ENCODE measurements at regions not wholly inside any gene's neighbourhood (a gene's known extent, or its start where the extent isn't known, plus 50 kb on each side); places are given as distances from the start of the nearest gene placed in this dataset.

- DNase-seq, result no peak
Measured at GRCh38 chr10:113259576-113260226, 293.2 kb upstream of the HABP2 start.

GRCh38 chr10:113261161-113261560, 291.7 kb upstream of the HABP2 start:
- peak; percentile 9 for DNase-seq

DNA sequence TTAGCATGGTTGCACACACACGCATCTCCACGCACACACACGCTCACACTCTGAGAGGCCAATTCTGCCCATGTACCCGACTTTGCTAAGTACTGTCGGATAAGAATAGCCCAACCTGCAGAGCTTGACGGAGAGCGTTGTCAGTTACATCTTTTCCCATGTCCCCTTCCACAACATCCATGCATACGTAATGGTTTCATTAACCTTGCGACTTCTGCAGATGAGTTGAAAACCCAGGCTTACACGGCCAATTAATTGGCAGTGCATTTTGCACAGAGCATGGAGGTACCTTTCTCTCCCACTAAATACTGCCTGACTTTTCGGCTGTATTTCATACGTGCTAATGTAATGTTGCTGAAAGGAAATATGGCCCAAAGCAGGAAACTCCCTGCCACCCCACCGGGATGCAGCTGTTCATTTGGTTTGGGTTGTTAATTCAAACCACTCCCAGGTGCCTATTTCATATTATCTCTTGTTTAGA, 291.2 kb upstream of the HABP2 start:
- DNase-seq, result no peak

DNA sequence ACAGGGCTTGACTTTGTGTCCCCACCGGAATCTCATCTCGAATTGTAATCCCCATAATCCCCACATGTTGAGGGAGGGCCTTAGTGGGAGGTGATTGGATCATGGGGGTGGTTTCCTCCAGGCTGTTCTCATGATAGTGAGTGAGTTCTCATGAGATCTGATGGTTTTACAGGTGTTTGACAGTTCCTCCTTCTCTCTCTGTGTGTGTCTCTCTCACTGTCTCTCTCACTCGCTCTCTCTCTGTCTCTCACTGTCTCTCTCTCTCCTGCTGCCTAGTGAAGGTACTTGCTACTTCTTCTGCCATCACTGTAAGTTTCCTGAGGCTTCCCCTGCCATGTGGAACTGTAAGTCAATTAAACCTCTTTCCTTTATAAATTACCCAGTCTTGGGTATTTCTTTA, 289.8 kb upstream of the HABP2 start:
- no peak for DNase-seq

- DNase-seq, result no peak
Measured at GRCh38 chr10:113264333-113265131, 288.3 kb upstream of the HABP2 start.

DNA sequence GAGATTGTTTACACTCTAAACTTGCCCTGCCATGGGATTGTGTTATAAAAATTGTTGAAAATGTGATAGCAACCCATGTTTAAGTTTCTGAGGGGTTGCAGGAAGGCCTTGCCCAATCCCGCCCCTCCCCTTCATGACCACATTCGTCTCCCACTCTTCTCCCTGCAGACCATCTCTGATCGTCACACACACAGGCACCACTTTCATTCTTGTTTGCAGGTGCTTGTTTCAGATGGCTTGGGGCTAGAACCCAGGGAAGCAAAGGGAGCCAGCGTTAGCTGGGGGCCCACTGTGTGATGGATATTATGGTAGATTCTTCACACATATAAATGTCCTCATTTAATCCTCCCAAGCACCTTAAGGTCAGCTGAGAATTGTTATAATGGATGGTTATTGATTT, 286.7 kb upstream of the HABP2 start:
- DNase-seq, result no peak

- DNase-seq, result no peak
Measured at GRCh38 chr10:113267619-113268562, 285.0 kb upstream of the HABP2 start.

DNA sequence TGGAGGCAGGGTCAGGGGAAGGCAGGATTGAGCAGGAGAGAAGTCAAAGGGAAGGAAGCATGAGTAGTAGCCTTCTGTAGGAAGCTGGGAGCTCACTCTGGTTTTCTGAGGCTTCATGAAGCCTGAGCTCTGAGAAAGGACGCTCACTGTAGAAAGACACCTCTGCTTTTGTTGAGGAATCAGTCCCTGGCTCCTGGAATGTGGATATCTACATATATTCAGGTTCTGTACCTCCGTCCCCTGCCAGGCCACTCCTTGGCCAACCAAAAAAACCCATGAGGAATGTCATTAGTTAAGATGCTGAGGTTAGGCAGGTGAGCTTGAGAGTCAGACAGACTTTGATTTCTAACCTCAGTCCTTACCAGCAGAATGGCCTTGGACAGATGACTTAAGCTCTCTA, 283.5 kb upstream of the HABP2 start:
- no peak for DNase-seq

- no peak for DNase-seq
Measured at GRCh38 chr10:113272511-113272910, 280.3 kb upstream of the HABP2 start.

DNA sequence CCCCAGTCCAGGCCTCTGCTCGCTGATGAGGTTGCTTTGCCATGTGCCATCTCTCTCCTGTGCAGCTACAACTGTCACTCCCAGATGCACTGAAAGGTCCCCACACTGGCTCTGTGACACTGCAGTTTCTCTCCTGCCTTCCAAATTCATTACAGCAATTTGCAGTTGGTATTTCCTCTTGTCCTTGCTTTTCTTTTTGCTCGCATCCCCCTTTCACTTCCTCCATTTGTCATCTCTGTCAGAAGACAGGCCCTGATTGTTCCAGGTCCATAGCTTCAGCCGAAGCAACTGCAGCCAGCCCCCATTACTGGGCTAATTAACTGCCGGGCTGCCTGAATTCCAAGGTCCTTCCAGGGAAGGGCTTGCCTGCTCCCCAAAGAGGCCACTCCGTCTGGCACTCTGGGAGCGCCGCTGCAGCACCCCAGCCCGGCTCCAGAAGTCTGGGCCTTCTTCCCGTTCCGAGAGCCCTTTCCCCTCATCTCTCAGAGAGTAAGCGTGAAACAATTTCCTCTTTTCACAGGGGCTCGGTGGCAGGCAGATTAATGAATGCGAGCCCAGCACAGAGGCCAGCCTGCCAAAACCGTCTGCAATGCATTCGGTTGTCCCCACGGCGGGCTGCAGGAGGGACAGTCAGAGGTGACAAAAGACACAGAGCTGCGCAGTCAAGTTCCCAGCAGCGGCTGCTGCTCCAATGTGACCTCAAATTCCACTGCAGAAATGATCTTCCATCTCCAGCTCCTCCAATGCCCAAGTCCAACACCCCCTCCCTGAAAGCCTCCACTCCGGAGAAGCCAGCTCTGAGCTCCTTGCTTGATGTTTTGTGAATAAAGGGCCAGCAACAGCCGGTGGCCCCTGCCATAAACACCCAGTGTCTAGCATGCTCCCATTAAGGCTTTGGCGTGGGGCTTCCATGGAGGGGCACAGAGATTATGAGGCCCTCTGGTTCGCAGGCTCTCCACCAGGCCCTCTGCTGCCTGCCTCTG, 279.4 kb upstream of the HABP2 start:
- DNase-seq, result no peak

DNA sequence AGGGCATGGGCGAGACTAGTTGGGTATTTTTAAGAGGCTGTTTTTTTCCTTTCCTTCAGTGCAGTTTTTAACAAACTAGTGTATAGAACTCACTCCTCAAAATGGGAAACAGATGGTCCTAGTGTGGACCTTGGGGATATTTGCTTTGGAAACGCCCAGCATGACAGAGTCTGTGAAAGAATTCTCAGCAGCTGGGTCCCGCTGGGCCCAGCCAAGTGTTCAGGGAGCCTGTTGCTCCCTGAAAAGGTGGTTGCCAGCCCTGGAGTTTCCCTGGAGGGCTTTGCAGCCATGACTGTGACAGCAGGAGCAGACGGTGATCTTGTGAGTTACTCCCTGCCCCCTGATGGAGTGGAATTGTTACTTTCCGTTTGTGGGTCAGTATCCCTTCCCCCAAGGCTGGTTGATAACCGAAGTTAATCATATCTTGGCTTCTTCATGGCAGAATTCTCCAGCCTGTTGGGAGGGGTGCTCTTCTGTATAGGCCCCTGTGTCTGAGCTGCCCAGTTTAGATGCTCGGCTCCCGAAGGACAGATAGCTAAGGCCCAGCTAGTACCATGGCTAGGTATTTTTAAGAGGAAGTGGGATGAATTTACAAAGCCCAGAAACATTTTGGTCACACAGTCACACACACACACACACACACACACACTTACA, 278.6 kb upstream of the HABP2 start:
- DNase-seq, result no peak

DNA sequence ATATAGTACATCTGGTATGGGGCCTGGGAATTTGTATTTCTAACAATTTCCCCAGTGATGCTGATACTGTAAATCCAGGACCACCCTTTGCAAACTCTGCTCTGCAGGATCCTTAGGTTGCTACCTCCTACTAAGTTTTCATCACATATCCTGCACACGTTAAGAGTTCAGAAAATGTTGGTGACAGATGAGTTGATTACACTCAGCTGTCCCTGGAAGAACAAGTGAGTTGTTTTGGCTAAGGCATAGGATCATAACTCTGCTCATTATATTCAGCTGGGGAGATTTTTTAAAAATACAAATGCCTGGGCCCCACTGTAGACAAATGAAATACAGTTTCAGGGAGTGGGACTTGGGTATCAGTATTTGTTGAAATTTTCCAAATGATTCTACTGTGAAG, 274.6 kb upstream of the HABP2 start:
- no peak for DNase-seq

- no peak for DNase-seq
Measured at GRCh38 chr10:113278664-113279063, 274.2 kb upstream of the HABP2 start.

DNA sequence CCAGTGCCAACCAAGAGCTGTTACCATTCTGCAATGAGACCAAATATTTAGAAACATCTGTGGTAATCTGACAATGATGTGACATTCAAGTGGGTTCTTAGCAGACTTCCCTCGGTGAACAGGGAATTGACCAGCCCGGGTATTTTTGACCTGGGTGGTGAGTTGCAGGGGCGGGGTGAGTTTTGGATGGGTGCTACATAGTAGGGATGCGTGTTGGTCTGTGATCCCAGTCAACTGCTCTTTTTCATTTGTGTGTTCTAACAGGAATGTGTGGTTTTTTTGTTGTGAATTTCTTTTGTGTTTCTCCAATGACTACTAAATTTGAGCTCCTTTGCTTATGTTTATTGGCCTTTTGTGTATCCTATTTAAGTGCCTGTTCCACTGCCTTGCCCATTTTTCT, 273.6 kb upstream of the HABP2 start:
- no peak for DNase-seq

DNA sequence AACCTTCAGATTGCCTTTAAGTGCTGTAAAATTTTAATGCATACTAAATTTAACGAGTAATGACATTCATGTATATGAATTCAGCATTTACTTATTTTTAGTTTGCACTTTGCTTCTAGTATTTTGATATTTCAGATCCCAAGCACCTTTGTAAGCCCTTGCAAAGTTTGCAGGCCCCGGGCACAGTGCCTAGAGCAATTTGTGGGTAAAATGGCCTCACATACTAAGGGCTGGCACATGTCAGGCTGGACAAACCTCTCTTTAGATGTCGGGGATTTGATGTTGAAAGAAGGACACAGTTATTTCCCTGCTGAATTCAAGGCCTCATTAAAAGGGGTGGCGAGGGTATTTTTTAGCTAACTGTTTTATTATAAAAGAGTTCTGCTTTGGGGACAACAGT, 270.3 kb upstream of the HABP2 start:
- no peak for DNase-seq

- DNase-seq, result no peak
Measured at GRCh38 chr10:113283189-113283588, 269.7 kb upstream of the HABP2 start.

GRCh38 chr10:113284635-113285034, 268.2 kb upstream of the HABP2 start:
- no peak for DNase-seq

DNA sequence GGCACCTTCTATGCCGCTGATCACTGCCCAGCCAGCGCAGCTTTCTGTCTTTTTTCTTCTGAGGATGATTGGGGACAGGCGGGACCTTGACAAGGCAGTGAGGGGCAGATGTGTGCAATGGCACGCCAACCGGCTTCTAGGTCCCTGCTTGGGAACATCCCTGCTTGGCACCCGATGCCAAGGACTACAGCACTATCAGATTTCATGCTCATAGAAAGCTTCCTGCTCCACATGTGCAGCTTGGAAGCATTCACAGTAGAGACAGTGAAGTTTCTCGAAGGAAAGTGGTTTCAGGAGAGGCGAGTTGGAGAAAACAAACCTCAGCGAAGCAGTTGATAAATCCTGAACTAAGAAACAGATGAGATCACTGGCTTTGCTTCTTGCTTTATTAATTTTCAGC, 267.5 kb upstream of the HABP2 start:
- no peak for DNase-seq

DNA sequence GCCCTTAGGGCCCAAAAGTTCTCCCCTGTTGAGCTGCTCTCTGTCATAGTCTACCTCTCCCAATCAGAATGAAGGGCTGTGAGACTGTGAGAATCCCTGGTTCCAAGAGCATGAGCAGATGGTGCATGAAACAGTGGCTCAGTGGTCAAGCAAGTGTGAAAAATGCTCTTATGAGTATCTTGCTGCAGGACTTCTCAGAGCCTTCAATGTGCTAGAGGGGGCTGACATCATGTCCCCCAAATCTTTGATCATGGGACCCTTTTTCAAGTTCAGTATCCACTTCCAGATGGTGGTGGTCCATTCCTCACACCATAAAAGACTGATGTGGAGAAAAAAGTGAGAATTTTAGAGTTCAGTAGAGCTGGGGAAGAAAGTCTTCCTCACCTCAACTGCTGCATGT, 265.3 kb upstream of the HABP2 start:
- no peak for DNase-seq

DNA sequence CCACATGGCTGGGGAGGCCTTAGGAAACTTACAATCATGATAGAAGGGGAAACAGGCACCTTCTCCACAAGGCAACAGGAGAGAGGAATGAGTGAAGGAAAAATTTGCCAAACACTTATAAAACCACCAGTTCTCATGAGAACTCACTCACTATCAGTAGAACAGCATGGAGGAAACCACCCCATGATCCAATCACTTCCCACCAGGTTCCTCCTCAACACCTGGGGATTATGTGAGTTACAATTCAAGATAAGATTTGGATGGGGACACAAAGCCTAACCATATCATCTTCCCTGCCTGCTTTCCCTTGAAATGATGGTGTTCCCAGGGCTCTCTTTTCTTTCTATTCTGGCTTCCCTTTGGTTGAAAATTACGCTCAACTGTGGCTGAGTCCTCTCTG, 262.7 kb upstream of the HABP2 start:
- no peak for DNase-seq

- no peak for DNase-seq
Measured at GRCh38 chr10:113291413-113291812, 261.4 kb upstream of the HABP2 start.

- DNase-seq, result no peak
Measured at GRCh38 chr10:113292086-113292485, 260.8 kb upstream of the HABP2 start.
